GM04503 (cell line): ENCODE measurements at regions not wholly inside any gene's neighbourhood (a gene's known extent, or its start where the extent isn't known, plus 50 kb on each side); places are given as distances from the start of the nearest gene placed in this dataset.

Experiments used
- DNase-seq: peaks from one replicate; pipeline ENCODE4 v3.0.0-alpha.2; 2012; ENCODE audit warnings: low read depth

- DNase-seq = no peak
Observed at GRCh38 chr6:8215631-8216030, 113.3 kb upstream of the EEF1E1 start.

GRCh38 chr6:8213995-8214394, 111.6 kb upstream of the EEF1E1 start:
- no peak for DNase-seq

DNA sequence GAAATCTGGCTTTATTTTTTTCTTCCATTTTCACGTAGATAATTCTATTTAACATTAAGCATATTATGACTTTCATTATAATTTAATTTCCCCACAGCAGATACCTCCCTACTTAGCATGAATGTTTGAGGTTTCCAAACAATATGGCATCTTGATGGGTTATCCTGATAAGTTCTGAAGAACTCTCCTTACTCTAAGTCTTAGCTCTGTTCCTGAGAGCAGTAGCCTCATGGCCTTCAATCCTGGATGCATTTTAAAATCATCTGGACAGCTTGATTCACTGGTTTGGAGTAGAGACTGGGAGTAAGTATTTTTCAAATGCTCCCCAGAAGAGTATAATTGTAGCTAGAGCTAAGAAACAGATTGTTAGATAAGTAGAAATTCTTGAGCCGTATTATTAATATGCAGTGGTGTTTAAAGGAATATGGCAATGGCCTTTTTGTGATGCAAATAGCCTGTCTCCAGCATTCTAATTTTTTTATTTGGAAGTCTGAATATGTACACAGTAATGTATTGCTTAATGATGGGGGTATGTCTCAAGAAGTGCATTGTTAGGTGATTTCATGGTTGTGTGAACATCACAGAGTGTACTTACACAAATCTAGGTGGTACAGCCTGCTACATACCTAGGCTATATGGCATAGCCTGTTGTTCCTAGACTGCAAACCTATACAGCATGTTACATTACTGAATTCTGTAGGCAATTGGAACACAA, 110.5 kb upstream of the EEF1E1 start:
- DNase-seq = no peak

- no peak for DNase-seq
Observed at GRCh38 chr6:8207869-8208191, 105.5 kb upstream of the EEF1E1 start.

DNA sequence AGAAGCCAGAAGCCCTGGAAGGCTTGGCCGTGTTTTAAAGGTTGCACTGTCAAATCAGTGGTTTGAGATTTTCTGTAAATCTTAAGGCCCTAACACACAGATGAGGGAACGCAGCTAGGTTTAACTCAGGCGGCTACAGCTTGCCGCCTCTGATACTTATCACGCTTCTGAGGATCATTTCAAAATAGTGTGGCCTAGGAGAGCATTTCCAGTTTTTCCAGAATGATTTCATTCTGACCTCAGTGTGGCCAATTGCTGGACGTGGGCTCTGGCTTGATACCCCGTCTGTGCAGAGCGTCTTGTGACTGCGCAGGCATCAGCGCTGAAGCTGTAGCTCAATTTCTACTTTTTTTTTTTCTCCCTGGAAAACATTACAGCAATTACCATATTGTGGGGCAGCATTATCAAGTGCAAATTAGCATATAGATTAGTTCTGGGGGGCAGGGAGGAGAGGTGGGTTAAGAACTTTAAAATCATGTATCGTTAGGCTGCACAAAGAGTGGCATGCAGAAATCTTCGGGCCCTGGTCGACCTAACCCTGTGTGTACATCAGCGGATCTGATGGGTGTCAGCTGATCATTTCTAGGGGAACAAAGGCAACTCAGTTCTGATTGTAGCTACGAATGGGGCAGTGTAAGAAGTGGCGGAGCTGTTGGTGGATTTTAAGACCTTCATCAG, 105.0 kb upstream of the EEF1E1 start:
- no peak for DNase-seq

DNA sequence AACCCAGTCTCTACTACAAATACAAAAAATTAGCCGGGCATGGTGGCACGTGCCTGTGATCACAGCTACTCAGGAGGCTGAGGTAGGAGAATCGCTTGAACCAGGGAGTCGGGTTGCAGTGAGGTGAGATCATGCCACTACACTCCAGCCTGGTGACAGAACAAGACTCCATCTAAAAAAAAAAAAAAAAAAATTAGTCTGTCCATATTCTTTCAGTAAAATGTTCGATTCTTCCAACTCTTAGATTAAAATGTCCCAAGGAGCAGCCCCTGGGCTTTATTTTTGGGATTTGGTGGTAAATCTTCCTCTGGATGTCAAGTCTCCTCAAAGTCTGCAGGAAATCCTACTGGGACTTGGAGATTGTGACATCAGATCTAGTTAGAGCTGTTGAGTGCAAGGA, 101.0 kb upstream of the EEF1E1 start:
- DNase-seq = no peak

DNA sequence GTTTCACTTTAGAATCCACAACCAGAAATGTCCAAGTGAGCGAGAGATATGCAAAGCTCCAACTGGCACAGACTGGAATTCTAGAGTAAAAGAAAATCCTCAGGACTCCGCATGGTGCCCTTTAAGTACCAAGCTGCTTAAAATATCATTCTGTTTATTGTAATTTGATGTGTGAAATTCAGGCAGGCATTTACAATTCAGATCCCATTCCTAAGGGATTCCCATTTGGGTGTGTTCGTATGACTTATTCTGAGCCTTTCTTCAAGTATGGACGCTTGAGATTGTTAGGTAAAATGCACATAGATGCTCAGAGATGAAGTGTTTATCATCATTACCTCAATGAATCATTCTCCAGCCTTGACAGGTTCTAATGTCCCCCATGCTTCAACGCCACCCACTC, 99.3 kb upstream of the EEF1E1 start:
- no peak for DNase-seq

DNA sequence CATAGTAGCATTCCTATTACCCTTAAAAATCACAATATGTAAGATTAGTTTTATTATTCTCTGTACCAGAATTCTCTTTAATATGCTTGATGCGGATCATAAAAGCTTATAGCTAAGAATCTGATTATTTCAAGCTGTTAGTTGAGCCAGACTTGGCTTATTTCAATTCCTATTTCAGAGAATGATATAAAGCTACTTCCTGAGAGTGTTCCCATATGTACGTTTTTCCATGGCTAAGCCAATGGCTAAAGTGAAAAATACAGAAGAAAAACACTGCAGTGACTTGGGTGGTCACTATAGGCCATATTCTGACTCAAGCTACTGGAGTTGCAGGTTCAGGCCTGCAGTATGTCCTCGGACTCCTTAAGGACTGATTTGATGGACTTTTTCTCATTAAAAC, 97.9 kb upstream of the EEF1E1 start:
- no peak for DNase-seq

DNA sequence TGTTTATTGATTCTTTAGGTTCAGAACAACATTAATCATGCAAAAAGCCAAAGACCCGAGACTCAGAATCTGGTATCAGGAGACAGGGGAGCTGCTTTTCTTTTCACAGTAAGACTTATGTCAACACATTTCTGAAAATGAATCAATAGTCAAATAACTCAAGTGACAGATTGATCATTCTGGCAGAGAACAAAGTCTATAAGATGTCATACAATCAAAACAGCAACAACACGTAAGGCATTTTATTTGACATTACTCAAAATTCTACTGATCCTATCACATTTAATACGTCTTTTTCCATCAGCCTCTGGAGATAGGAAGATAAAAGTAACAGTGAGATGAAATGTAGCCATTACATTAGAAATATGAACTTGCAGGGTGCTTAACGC, 93.4 kb upstream of the EEF1E1 start:
- DNase-seq = no peak

DNA sequence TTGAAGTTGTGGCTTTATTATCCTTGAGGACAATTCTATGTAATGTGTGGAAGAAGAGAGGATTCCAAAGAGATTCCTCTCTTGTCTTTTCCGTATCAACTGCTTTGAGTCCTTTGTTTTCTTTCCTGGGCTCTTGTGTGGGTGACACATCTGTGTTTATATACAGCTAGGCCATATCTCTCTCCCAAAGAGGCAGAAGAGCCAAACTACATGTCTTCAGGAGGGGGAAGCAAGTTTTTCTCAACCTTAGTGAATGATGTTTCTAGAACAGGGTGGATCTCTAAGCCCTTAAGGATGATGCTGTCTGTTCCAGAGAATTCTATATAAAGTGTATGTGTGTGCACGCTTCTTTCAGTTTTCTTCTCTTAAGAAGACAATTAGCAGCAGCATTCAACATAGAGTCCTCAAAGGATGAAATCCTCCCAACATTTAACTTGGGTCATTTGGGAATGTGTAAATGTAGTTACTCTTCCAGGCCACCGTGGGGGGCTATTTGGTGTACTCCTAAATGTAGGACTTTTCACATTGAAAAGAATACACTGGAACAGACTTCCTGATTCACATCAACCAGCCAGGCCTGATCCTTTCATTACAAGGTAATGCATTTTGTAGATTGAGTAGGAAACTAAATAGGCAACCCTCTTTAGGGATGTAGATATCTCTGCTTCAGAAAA, 92.8 kb upstream of the EEF1E1 start:
- DNase-seq = no peak

- no peak for DNase-seq
Observed at GRCh38 chr6:8194490-8194889, 92.1 kb upstream of the EEF1E1 start.

DNA sequence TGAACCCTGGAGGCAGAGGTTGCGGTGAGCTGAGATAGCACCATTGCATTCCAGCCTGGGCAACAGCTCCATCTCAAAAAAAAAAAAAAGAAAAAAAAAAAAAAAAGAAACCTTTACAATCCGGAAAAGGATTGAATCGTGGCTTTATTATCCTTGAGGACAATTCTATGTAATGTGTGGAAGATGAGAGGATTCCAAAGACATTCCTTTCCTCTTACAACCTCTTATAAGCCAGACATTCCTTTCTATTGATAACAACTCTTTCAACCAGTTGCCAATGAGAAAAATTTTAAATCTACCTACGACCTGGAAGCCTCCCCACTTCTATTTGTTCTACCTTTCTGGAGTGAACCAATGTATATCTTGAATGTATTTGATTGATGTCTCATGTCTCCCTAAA, 91.2 kb upstream of the EEF1E1 start:
- no peak for DNase-seq

DNA sequence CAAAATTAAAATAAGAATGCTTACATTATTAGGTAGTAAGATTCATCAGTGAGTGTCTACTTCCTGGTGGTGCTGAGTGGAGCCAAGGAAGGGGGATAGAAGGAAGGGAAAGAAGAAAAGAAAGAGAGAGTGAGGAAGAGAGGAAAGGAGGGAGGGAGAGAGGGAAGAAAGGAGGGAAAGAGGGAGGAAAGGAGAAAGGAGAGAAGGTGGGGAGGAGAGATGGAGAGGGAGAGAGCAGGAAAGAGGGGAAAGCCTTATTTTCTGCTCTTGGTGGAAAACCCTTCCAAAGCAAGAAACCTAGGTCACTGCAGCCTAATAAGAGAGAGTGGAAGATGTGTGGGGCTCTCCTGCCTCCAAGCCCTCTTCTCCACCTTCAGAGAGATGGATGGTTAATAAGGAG, 90.2 kb upstream of the EEF1E1 start:
- DNase-seq = no peak

DNA sequence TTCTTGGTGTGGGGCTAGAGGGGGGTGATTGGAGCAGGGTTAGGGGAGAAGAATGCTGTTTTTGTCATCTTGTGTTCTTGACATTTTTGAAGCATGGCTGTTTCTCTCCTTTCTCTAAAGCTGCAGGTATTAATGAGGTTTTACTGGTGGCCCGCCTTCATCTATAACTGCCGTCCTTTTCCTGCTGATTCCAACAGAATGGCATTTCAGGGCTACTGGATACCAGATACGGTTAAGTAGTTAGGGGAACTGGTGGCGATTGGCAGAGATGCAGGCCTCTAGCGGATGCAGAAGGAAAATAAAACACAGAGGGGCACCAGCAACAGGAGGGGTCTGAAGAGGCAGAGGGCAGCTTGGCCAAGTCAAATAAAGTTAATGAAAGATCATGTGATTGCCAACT, 89.7 kb upstream of the EEF1E1 start:
- no peak for DNase-seq

DNA sequence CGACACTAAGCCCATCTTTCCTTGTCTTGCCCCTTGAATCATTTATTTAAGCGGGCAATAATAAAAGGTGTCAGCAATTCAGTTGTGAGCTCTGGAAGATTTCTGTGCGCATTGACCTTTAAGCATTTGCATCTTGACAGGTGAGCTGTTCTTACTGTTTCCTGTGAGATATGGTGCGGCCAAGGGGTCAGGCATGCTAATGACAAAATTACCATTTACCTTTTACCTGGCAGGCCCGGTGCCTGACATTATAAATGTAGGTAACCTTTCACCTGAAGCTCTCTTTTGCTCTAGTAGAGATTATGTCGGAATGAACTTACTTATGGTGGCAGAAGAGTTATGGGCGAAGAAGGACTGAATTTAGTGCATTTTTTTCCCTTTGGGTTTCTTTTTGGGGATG, 89.3 kb upstream of the EEF1E1 start:
- DNase-seq = no peak

DNA sequence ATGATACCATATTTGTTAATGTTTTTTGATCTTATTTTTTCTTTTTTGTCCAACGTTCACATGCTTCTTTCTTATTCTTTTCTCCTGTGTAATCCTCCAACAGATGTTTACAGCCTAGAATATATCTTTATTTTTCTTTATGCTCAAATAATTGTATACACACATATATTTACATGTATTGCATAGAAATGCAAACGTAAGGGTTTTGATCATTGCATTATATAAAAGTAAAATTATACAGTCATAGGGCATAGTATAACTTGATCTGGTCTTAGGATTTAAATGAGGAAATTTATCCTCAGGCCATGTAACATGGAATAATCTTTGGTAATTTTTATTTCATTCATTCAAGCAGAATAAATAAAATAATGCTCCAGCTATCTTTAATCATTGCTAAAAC, 84.9 kb upstream of the EEF1E1 start:
- no peak for DNase-seq

GRCh38 chr6:8182902-8183665, 80.7 kb upstream of the EEF1E1 start:
- DNase-seq = no peak

DNA sequence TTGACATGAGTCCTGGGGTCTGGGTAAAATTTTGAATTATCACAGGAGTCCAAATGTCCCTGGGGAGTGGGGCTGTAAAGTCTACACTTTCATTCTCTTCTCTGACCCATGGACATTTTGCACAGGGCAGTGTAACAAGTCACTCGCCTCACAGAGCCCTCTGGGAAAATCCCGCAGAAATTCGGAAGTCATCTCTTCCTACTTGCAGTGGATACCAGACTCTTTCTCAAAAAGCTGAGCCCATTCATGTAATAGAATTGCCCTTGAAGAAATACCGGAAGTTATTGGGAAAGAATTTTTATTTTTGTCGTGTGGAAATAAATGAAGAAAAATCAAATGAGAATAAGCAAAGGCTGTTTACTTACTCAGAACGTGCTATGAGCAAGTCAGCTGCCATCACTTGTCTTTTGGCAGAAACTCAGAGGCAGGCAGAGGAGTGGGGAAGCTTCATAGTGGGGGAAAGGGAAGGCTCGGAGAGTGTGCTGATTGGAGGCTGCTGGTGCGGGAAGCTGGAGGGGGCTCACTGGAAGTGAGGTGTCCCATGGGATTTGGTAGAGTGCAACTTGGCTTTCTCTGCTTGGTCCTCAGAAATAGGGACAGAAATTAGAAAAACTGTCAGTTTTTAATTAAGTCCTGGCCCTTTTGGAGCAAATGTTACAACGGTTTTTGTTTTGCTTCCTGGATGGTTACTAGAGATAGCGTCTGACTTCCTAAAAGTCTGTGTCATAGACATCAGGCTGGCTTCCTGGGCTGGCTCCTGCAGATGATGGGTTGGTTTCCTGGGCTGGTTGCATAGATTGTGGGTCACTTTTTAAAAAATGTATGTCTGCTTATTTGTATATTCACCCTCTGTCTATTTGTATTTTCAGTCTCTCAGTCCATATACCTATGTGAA, 79.8 kb upstream of the EEF1E1 start:
- DNase-seq = peak; percentile 34

GRCh38 chr6:8181160-8181881, 79.0 kb upstream of the EEF1E1 start:
- no peak for DNase-seq

- DNase-seq = peak; percentile 80
Observed at GRCh38 chr6:8180327-8181159, 78.2 kb upstream of the EEF1E1 start.
